ENCODE measurements at regions not wholly inside any gene's neighbourhood (a gene's known extent, or its start where the extent isn't known, plus 50 kb on each side); places are given as distances from the start of the nearest gene placed in this dataset.

GRCh38 chr3:72259755-72260587, 475.0 kb upstream of the PROK2 start:
- peak; percentile 11 to 19 for DNase-seq (ENCODE audit: low read depth in 2 of 2)

DNA sequence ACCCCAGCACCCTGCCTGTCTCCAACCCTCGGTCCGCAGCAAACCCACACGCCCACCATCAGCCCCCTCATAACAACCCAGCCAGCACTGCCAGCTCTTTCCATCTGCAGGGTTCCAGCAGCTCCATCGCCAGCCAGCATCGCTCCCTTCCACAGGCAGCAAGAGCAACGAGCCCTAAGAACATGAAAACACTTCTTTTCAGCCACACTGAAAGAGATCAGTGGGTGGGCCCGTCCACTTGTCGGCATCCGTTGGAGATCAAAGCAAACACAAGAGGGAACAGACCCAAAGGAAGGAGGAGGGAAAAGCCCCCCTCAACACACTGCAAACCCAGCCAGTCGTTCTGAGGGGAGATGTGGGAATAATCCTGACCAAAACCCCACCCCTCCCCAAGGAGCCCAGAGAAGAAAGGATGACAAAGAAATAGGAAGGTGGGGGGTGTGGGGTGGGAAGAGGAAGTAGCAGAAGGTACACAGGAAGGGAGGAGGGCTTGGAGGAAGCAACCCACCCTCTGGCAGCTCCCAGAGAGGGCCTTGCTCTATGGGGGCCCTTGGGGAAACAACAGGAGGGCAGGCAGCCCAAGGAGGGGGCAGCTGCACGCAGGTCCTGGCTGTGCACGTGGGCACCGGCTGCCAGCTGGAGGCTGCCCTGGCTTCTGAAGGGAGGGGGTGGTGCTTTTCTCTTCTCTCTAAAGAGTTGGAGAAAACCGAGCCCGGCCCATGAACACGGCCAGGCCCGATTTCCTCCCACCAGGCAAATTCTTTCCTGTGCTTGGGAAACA, 473.6 kb upstream of the PROK2 start:
- DNase-seq (ENCODE audit: low read depth in 2 of 2), result no peak

DNA sequence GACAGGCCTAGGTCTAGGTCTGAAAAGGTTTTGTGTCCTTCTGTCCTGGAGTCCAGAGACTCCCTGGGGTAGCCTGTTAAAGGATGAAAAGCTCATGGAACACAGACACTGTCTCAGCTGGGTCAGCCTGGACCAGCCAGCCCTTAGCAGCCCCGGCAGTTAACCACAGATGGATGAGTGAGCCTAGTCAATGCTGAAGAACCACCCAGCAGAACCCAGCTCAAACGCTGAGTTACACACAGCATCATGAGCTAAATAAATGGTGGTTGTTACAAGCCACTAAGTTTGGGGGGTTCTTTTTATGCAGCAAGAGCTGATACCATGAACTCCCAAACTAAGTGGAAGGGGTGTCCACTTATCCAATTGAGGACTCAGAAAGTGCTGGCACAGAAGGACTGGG, 472.8 kb upstream of the PROK2 start:
- DNase-seq (ENCODE audit: low read depth in 2 of 2), result no peak

DNA sequence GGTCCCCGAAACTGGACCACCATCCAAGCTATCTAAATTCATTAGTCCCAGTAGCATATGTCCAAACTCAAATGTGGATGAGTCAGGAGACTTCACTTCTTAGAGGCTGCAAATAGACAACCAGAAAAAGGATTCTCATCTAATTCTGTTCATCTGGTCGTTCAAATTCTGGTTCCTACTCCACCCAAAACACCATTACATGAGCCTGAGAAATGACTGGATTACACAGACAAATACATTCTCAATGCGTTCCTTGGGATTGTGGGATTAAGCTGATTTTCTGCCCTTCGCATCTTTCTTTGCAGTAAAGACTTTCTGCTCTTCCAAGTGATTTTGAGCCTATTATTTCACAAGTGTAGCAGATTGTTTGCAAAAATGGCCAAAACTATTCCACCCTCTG, 472.3 kb upstream of the PROK2 start:
- no peak for DNase-seq (ENCODE audit: low read depth in 2 of 2)

DNA sequence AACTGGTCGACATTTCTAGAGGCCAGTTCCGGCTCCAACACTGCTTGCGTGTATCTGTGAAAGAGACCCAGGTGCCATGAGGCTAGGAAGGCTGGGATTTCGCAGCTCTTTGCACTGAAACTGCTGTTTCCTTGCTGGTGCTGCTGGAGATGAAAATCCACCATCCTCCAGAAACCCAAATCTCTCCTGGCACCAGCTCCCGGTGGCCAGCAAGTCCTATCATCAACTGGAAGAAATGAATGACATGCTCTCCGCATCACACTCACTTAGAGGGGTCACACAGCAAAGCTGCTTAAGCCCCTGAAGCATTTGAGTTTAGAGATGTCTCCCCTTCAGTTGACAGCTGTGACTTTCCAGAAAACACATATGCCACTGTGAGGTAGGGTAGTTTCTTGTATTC, 471.8 kb upstream of the PROK2 start:
- DNase-seq (ENCODE audit: low read depth in 2 of 2), result no peak

GRCh38 chr3:72255791-72256559, 471.0 kb upstream of the PROK2 start:
- DNase-seq (ENCODE audit: low read depth in 2 of 2), result no peak

- no peak for DNase-seq (ENCODE audit: low read depth in 2 of 2)
Measured at GRCh38 chr3:72255191-72255590, 470.2 kb upstream of the PROK2 start.

DNA sequence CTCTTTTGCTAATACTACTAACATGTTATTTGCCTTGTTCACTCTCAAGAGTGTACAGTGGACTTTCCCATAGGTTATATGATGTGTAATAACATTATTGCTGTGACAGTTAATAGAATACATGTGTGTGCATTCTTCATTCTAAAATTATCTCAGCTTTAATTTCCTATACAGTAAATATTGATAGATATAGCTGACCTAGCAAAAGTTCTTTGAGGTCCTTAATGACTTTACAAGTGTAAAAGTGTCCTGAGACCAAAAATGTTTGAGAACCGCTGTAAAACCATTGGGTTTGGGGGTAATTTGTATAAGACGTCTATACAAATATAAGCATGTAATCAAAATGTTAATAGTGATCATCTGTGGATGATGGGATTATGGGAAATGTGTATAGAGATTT, 469.5 kb upstream of the PROK2 start:
- no peak for DNase-seq (ENCODE audit: low read depth in 2 of 2)

GRCh38 chr3:72250725-72251124, 465.8 kb upstream of the PROK2 start:
- no peak for DNase-seq (ENCODE audit: low read depth in 2 of 2)

- DNase-seq (ENCODE audit: low read depth in 2 of 2), result no peak
Measured at GRCh38 chr3:72248869-72249268, 463.9 kb upstream of the PROK2 start.

- DNase-seq (ENCODE audit: low read depth in 2 of 2), result no peak
Measured at GRCh38 chr3:72248389-72248761, 463.4 kb upstream of the PROK2 start.

GRCh38 chr3:72247645-72248388, 462.9 kb upstream of the PROK2 start:
- DNase-seq (ENCODE audit: low read depth in 2 of 2), result no peak

GRCh38 chr3:72247126-72247525, 462.2 kb upstream of the PROK2 start:
- DNase-seq (ENCODE audit: low read depth in 2 of 2), result no peak

DNA sequence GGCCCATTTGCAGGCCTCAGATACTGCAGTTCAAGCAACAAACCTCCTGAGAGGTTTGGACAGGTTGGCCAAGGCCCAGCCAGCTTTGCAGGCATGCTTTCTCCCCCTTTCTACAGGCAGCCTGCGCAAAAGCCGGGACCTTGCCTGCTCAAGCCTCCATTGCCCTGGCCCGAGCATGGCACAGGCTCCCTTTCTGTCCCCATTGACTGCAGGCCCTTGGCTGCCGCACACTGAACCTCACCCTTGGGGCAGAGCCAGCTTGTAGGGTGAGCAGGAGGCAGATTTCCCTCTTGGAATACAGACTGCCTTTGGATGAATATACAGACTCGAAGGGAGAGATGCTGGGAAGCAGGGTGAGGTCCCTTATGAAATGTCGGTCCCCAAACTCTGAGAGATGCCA, 461.7 kb upstream of the PROK2 start:
- DNase-seq (ENCODE audit: low read depth in 2 of 2), result no peak

DNA sequence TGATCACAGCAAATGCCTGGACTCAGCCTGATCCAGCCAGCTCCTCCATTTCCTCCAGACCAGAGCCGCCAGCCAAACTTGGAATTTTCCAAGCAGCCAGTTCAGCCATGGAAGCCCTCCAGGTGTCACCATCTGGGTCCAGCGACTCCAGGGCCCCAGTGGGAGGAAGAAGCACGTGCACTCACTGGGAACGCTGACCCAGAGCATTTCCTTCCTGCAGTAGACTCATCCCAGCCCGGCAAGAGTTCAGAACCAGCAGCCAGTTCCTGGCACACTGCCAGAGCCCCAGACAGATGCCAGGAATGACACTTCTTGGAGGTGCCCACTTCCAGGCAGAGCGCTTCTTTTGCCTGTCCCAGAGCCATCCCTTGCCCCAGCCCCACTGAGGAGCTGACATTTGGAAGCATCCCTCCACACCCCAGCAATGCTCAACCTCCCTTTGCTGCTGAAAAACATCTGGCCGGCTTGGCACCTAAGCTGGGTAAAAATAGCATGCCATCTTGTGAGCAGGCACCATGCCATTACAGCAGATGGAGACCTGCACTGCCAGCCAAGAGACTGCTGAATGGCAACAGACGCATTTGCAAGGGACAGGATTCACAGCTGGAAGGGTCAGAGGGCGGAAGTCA, 460.3 kb upstream of the PROK2 start:
- no peak for DNase-seq (ENCODE audit: low read depth in 2 of 2)

- DNase-seq (ENCODE audit: low read depth in 2 of 2), result no peak
Measured at GRCh38 chr3:72244396-72244795, 459.4 kb upstream of the PROK2 start.

DNA sequence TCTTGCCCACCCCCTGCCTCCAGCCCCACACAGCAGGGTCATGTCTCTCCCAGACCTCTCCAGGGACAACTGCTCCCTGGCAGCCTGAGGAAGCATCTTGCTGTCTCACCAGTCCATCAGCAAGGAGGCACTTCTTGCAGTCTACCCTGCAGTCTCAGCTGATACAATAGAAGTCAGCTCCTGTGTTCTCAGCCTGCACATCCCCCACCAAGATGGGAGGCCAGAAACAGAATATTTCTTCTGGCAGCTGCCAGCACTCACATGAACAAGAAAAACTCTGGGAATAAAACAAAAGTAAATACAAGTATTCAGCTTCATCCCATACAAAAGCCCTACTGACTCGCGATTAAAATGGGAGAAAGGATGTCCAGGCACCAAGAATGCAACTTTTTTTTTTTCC, 457.4 kb upstream of the PROK2 start:
- no peak for DNase-seq (ENCODE audit: low read depth in 2 of 2)

DNA sequence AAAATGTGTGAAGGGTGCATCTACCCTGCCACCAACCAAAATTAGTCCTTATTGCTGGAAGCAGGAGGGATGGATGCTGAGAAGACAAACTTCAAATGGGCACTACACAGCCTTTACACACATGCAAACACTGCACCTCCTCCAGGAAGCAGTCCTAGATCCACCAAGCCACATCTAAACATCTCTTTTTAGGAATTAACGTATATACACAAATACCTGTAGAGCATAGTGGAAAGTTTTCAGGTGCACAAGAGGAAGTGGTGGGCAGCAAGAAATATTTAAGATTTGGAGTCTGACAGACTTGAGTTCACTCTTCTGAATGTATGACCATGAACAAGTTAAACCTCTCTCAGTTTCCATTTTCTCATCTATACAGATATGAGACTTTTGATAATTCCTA, 456.6 kb upstream of the PROK2 start:
- no peak for DNase-seq (ENCODE audit: low read depth in 2 of 2)

- no peak for DNase-seq (ENCODE audit: low read depth in 2 of 2)
Measured at GRCh38 chr3:72240531-72240930, 455.6 kb upstream of the PROK2 start.

GRCh38 chr3:72238801-72239200, 453.9 kb upstream of the PROK2 start:
- no peak for DNase-seq (ENCODE audit: low read depth in 2 of 2)

- DNase-seq (ENCODE audit: low read depth in 2 of 2), result no peak
Measured at GRCh38 chr3:72238010-72238691, 453.2 kb upstream of the PROK2 start.

All from stimulated activated CD4-positive, alpha-beta T cell treated with anti-CD3 and anti-CD28 coated beads, Interleukin-12 subunit alpha, Interleukin-12 subunit beta, amount 100 ng/mL, for 24 hours (primary cell).